ENCODE measurements at regions not wholly inside any gene's neighbourhood (a gene's known extent, or its start where the extent isn't known, plus 50 kb on each side); places are given as distances from the start of the nearest gene placed in this dataset.

DNA sequence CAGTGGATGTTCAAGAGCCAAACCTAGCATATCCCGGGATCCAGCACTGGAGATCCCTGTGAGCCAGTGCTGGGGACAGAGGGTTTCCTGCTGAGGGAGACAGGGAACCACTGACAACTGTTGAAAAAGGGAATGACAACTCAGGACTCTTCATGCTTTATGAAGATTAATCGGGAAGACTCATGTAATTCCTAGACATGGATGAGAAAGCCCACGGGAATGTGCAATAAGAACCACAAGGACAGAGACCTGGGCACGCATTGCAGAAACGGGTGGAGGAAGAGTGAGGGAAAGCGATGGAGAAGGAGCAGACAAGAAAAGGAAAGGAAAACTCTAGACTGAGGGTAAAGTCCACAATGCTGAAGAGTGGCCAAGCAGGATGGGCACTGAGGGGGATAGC, 296.0 kb downstream of the PCNX1 start:
- no peak for DNase-seq

DNA sequence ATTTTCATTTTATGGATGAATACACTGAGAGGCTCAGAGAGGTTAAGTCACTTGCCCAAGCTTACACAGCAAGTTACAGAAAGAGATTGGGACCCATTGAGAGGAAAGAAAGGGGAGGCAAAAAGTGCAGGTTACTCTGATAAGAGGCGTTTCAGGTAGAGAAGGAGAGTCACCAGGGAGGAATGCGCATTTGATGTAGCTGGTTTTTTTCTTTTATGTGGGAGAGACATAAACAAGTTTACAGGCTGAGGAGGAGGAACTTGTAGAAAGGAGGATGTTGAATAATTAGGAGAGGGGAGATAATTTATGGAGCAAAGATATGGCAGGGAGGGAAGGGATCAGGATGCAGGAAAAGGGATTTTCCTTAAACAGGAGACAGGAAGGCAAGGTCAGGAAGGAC, 297.0 kb downstream of the PCNX1 start:
- no peak for DNase-seq

DNA sequence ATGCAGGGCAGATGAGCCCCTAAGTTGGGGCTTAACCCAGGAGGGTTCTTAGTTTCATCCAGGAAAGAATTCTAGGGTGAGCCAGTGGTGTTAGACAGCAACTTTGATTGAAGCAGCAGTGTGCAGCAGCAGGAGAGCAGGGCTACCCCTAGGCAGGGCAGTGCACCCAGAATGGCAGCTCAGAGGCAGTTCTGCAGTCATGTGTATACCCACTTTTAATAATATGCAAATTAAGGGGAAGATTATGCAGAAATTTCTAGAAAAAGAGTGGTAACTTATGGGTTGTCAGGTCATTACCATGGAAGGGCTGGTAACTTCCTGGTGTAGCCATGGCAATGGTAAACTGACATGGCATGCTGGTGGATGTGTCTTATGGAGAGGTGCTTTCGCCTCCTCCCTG, 297.5 kb downstream of the PCNX1 start:
- DNase-seq, result no peak

DNA sequence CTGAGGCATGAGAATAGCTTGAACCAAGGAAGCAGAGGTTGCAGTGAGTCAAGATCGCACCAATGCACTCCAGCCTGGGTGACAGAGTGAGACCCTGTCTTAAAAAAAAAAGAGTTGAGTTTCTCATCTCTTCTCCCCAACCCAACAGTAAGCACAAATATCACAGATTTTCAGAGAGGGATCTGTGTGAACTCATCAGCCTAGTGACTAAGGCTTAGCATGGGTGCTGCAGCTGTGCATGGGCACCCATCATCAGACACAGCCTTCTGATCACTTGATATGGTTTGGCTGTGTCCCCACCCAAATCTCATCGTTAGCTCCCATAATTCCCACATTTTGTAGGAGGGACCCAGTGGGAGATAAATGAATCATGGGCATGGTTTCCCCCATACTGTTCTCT, 298.9 kb downstream of the PCNX1 start:
- DNase-seq, result no peak

DNA sequence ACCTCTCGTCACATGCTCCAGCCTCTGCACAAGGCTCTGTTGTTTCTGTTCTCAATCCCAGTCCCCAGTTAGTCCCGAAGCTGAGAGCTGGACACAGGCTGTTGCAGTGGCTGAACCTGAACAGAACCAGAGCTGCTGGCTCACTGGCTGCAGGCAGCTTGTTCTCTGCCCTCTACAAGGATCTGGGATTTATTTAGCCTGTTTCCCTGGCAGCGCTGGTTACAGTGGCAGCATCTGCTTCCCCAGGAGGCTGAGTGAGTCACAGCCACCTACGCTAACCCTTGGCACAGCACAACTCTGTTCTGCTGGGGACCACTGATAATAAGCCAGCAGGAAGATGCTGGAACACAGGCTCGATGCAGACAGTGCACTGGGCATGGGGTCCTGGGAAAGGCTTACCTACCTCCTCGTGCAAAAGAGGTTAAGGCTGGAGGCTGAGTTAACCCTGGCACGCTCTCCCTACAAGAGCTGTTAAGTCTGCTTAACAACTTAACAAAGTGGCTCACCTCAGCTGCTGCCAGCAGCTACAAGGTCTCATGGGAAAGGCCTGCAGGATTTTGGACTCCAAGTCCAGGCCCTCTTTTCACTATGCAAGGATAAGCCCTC, 299.6 kb downstream of the PCNX1 start:
- DNase-seq, result no peak

DNA sequence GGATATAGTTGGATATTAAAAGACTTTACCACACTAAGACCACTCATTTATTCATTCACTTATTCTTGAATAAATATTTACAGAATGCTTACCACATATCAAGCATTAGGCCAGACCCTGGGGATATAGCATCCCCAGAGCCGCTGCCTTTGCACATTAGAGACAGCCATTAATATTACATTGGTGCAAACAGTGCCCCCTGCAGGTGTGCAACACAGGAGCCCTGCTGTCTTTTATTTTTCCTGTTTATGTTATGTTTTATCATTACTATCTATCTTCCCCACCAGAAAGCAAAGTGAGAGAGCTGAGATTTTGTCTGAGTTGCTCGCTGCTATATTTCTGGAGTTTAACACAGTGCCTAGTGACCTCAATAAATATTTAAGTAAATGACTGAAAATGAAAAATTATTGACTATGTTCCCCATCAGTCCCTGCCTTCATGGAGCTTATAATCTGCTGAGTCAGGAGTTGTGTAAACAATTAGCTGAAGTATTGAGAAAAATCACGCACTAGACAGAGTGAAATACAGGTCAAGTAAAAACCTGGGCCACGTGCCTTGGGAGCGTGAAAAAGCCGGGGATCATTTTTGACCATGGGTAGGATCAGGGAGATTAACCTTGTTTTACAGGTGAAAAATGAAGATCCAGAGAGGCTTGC, 301.6 kb downstream of the PCNX1 start:
- DNase-seq, result no peak

DNA sequence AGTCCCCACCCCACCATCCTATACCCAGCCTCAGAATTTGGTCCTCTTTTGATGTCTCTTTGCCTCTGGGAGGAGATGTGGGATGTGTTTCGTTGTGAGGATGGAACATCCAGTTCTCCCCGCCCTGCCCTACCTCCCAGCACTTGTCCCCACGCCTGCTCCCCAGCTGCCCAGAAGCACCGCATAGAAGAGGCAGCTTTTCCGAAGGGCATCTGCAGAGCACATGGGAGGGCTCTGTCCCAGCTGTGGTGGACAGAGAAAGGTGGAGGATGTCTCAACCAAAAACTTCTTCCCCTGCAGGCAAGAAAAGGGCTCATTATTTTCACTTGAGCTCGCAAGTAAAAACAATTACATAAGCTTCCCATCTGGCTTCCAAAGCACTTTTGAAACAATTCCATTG, 302.6 kb downstream of the PCNX1 start:
- DNase-seq, result no peak

DNA sequence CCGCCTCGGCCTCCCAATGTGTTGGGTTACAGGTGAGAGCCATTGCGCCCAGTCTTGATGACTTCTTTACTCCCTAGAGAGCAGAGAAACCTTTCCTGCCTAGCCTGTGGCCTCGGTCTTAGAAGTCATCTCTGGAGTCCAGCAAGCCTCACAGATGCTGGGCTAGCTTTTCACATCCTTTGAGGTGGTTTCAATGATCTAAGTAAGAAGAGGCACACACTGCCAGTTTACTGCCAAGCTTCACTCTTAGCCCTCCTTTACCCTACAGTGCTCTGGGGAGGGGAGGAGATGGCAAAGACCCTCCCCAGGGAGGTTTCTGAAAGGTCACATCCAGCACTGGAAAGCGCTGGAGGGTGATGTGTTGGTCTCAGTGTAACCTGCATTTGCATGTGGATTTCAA, 304.8 kb downstream of the PCNX1 start:
- DNase-seq, result no peak

DNA sequence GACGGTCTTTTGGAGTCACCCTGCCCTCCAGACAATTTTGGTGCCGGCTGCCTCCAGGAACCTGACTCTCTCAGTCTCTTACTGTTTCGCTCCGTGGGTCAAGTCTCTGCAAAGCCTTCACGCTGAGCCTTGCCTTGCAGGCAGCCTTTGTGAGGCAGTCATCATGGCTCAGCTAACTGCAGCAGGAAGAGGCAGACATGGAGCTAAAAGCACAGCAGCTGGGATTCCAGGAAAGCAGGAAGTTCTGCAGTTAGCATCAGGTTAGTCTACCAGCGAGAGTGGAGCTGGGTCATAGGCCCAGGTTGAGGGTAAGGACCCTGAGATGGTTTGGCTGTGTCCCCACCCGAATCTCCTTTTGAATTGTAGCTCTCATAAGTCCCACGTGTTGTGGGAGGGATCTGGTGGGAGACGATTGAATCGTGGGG, 305.4 kb downstream of the PCNX1 start:
- peak in 1 of 5 donors; percentile 15 for DNase-seq

DNA sequence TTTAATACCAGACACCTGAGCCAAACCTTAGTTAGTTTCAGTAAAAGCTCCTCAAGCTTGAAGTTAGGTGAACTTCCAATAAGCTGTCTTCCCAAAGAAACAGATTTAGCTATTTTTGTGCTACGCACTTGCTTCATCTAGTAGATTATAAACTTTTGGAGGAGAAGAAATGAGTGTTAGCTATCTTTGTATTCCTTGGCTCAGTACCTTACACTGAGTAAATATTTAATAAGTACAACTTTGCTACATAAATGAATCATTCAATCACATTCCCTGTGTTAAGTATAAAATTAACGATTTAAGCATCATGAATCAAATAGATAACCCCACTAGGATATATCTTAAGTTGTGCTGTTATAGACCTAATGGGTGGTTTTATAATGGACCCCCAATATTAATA, 307.0 kb downstream of the PCNX1 start:
- no peak for DNase-seq

DNA sequence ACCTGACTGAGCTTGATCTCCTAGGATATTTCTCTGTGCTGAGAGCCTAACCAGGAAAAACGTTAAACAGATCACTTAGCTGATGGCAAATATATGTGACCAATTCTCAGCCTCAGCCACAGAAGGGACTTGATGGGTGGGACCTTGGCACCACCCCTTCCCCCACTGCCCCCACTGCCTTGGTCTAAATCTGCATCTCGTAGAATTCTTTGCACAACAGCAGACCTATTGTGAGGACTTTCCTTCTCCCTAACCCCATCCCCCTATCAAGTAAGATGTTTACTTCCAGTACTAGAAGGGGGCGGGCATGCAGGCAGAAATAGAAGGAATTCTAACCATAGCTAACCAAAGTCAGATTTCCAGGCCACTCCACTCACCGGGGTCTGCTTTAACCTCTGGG, 313.2 kb downstream of the PCNX1 start:
- DNase-seq, result no peak

DNA sequence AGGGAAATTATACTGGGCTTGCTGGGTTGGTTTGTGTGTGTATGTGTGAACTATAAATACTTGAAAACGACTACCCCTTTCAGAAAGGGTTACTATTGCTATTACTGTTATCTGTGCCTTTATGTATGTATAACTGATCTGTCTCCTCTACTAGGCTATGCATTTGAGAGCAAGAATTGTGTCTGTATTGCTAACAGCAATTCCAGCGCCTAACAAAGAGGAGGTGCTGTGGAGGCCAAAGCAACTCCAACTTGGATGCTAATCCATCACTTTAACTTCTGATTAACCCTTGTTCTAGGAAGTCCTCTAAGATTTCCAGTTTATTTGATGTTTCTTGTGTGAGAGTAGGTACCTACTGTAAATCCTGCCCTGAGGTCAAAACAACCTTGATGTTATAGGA, 313.9 kb downstream of the PCNX1 start:
- DNase-seq, result no peak

DNA sequence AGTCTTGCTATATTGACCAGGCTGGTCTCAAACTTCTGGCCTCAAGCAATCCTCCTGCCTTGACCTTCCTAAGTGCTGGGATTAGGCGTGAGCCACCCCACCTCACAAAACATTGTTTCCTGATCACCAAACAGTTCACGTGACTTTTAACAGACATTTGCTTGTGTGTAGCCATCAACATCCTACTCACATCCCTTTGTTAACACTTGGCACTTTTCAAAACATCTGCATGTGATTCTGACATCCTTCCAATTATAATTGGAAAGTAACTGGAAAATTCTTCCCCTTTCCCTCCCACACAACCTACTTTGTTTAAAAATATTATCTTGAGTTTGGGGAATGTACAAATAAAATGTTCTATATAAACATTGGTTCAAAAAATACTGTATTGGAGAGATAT, 317.9 kb downstream of the PCNX1 start:
- no peak for DNase-seq

DNA sequence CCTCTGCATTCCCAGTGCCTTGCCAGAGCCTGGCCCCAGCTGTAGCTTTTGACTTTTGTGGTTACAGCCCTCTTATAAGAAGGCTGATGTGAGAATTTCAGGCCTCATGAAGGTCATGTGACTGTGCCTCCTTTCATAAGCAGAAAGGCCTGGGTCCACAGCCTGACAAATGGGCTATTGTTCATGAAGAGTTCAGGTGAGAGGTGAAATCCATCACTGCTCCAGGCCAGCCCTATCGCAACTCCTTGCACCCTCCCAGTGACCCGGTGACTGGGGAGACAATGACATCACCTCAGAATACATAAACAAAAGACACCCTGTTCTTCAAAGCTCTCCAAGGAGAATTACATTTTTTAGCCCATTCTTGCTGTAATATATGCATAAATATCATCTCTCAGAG, 321.5 kb downstream of the PCNX1 start:
- no peak for DNase-seq

DNA sequence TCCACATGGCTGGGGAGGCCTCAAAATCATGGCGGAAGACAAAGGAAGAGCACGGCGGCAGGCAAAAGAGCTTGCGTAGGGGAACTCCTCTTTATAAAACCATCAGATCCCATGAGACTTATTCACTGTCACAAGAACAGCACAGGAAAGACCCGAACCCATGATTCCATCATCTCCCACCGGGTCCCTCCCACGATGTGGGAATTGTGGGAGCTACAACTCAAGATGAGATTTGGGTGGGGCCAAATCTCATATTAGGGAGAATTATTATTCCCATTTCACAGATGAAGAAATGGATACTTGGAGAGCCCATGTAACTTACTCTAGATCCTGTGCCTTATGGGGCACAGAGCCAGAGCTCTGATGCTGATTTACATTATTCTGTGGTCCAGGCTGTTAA, 322.6 kb downstream of the PCNX1 start:
- no peak for DNase-seq

DNA sequence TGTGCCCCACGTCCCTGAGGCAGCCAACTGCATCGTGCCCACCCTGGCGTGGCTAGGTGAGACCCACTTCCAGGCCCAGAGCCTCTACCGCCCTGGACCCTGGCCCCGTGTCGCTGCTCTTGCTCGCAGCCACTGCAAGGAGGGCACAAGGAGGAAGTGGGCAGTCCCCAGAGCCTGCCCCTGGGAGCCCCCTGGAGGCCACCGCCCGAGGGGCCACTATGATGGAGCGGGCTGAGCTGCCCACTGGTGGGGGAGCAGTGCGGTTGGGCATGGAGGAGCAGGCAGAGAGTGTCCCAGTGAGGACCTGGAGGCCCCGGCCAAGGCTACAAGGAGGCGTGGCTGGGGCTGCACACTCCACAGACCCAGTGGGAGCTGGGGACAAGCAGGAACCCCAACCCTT, 323.6 kb downstream of the PCNX1 start:
- no peak for DNase-seq

DNA sequence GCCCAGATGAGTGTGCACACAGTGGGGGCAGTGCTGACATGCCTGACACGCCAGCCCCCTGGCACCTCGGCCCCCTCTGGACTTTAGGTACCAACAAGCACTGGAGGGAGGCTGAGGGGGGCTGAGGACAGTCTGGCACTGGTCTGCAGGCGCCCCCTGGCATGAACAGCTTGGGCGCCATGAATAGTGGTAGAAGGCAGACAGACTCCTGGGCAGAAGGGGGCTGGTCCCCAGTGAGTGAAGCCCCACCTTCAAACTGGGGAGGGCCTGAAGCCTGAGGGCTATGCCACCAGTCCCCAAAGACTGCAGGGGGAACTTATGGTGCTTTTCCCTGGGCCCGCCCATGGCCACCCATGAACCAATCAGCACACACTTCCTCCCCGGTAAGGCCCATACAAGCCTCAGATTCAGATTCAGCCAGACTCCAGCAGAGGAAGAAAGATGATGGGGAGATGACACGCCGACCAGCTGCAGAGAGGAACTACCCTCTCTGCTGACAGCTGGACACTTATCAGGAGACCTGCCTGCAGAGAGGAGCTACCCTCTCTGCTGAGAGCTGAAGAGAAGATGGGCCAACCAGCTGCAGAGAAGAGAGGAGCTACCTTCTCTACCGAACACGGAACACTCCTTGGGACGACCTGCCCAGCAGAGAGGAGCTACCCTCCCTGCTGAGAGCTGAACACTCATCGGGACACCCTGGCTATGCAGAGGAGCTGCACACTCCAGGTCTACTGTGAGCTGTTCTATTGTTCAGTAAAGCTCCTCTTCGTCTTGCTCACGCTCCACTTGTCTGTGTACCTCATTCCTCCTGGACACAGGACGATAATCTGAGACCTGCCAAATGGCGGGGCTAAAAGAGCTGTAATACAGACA, 324.5 kb downstream of the PCNX1 start:
- no peak for DNase-seq

DNA sequence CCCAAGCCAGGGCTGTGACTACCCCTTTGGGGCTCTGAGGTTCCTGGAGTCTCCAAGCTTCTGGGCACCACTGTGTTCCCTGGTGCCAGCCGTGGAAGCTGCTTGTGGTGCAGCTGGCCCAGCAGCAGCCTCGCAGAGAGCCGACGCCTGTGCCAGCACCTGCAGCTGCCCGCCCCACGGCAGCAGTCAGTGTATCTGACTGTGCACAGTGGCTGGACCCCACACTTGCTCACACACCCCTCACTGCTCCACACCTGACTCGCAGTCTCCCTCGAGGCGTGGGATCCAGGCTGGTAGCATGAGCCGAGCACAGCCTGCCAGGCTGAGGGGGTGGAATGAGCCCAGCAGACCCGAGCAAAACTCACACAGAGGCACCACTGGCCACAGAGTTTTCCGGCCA, 325.2 kb downstream of the PCNX1 start:
- DNase-seq, result no peak

DNA sequence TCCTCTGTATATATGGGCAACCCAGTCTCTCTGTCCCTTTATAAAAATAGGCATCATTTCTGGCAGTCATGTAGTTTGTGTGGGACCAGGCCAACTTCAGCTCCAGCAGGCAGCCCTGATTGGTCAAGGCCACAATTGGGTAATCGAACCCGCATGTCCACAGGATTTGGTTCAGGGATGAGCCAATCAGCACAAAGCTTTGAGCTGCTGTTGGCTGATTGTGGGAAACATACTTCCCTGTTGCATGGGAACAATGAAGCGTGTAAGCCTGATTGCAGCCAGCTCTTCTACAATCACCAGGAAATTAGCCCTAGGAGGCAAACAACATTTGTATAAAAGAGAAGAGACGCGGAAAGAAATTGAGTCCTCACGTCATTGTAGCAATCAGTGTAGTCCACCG, 328.6 kb downstream of the PCNX1 start:
- no peak for DNase-seq

DNA sequence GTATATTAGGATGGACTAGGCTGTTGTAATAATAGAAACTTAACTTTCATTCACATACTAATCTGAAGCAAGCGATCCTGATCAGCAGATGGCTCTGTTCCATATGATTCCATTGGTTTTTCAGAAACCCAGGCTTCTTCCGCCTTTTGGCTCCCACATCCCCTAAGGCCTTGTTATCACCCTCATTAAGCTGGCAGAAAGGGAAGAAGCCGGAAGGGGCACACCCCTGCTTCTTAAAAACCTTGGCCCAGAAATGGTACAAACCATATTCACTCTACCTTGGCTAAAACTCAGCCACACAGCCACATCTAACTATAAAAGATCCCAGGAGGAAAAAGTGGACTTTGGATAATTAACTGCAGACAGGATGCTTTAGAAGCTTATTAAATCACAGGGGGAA, 329.2 kb downstream of the PCNX1 start:
- no peak for DNase-seq

DNA sequence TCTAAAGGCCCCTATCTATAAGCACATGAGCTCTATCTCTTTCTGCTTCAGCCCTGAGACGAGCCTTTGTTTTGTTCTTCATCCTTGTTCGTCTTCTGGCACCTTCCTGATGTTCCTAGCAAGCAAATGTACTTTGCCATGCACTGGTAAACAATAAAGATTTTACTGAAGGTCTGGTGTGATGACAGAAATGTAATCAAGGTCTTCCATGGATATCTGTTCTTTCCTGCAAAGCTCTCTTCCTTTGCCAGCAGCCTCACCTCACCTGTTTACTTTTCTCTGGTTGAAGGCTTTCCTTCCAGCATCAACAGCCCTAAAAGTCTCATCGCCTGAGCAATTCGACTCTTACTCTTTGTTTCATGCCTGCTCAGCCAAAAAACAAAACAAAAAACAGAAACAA, 330.3 kb downstream of the PCNX1 start:
- no peak for DNase-seq

DNA sequence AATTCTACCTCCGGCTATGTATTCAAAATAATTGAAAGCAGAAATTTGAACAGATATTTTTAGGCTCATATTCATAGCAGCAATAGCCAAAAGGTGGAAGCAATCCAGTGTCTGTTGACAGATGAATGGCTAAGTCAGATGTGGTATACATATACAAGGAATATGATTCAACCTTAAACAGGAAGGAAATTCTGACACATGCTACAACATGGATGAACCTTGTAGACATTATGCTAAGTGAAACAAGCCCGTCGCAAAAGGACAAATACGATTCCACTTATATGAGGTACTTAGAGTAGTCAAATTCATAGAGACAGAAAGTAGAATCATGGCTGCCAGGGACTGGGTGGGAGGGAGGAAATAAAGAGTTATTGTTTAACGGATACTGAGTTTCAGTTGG, 331.6 kb downstream of the PCNX1 start:
- DNase-seq, result no peak

DNA sequence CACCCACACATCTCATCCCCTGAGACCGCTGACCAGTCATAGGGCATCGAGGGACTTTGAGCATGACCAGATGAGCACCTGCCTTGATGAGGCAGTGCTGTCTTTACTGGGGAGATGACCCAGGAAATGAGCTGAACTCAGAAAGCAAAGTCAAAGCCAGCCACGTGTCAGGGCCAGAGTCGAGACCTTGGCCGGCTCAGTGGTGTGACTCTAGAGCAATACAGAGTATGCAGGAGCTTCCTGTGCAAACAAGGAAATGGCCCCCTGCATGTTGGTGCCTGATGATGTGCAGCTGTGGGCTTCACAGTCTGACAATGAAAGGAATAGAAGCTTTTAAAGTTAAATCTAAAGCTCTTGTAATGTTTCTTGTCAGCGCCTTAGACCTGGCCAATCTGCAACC, 332.9 kb downstream of the PCNX1 start:
- DNase-seq, result no peak

DNA sequence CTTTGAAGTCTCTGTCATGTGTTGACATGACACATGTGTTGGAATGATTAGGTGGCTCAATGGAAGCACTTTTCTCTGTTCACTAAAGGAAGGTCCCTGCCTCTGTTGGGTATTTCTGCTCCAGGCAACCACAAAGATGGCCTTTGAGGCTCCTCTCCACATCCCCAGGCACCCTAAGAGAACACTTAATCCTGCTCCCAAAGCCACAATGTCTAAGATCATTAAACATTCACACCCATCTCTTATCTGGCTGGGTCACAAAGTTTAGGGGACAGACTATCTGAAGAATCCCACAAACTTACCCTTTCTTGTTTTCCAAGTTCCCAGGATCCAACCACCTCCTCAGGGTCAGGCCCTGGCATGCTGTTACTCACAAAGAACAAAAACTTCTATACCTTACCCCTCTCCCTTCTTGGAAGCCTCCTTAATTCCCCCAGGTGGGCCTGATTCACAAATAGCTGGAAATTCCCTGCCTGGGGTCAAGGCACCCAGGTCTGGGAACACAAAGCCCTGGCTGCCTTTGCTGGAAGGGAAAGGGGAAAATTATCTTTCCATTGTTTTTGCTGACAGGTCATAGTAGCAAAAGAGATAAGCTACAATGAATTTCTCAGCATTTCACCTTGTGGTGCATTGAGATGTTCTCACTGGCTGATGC, 333.7 kb downstream of the PCNX1 start:
- DNase-seq, result no peak

Measured in T-helper 1 cell (primary cell).